ENCODE measurements at regions not wholly inside any gene's neighbourhood (a gene's known extent, or its start where the extent isn't known, plus 50 kb on each side); places are given as distances from the start of the nearest gene placed in this dataset.

DNA sequence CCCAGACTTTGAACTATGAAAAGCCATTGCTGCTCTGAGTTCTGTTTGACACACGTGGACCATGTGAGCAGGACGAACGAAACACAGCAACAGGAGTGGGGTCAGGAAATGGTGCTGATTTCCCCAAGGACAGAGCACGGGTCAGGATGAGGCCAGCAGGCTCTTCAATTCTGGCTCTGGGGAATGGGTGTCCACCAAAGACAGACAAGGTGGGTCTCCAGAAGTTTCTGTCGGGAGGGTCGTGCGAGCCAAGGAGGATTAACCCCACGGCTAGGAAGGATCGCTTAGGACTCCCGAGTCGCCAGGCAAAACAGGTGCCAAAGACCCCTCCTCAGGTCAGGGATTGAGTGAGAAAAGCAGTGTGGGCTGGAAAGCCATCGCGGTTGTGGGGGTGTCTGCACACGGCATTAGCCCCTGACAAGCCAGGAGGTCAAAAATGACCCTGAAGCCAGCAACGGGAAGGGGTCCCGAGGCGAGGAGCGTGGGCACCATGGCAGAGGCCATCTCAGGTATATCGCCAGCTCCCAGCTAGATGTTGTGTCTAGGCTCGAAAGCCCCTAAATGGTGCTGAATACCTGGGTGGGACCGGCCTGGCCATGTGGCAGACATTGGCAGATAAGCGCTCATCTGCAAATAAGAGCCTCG, 213.9 kb upstream of the SALL3 start:
- no peak for DNase-seq (ENCODE audit: low spot score)

DNA sequence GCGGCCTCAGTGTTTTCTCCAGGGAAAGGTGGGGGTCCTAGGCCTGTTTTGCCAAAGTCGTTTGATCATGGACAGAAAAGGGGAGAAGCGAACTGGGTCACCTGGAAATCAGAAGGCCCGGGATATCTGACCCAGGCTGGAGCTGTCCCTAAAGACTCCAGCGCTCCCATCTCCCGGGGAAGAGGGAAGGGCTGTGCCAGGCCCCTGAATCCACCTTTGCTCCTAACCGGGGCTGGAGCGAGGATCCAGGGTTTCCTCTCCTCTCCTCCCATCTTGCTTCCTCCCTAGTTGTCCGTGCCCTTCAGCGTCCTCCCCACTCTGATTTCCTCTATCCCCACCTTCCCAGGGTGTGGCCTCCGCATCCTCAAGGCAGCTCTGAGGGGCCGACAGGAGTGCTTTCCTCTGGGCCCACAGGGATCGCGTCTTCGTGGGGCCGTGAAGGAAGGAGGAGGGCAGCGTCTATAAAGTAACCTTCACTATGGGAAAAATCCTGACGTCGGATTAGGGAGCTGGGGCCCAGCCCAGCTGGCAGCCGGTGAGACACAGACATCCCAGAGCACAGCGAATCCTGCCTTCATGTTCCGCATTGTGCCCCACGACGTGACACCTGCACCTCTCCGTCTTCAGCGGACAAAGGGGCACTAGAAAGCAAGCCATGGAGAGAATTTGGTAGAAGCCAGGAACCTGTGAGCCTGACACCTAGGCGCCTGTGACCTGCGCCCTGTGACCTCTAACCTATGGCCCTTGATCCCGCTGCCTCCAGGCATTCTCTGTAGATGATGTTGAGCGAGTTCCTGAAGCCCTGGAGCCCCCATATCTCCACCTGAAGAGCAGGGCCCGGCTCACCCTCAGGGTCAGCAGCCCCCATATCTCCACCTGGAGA, 212.7 kb upstream of the SALL3 start:
- no peak for DNase-seq (ENCODE audit: low spot score)

- no peak for DNase-seq (ENCODE audit: low spot score)
These were observed 212.0 kb upstream of the SALL3 start for GRCh38 chr18:78767648-78768071.

DNA sequence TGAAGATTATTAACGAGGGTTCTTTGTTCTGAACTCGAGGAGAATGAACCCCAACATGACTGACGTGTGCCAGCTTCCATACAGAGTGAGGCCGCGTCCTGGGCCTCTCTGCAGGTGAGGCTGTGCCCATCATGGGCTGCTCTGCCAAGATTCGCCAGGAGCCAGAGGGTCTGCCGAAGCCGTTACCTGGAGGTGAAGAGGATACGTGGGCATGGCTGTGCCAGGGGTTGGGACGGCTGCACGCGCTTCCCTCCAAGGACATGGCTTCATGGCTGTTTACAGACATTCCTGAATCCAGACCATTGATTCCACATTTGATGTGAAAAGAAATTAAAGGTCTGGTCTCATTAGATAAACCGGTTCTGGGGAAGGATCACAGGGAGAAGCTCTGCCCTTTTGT, 211.4 kb upstream of the SALL3 start:
- no peak for DNase-seq (ENCODE audit: low spot score)

DNA sequence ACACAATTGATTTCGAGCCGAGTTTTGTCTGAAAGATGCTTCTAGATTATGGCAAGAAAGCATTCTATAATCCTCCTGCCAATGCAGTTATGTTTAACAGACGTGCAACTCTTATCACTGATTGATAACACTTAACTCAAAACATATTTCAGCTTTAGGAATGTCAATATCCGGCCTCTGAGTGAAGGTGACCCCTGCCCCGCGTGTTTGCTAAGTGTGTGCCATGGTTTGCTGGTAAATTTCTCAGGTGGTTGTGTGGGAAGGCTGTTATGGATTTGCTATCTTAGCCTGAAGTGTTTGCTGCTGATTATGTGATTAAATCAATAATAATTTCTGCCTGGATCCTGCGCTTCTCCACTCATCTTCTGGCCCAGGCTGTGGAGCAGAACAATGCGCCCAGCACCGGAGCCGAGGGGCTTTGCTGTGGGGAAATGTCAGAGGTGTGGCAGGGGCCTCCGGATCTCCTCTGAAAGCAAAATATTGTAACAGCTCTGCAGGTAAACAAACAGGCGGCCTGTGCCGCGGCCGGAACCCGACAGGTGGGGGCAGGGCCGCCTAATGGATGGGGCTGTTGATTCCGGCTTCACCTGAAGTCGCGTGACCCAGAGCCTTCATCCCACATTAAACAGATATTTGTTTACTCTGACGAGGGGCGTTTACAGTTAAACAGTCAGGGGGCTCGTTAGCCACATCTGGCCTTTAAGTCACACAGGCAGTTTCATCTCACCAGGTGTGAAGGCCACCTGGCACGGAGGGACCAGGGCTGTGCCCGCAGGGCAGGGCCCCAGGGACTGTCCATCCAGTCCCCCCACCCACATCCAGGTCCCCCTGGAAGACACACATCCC, 210.7 kb upstream of the SALL3 start:
- no peak for DNase-seq (ENCODE audit: low spot score)

DNA sequence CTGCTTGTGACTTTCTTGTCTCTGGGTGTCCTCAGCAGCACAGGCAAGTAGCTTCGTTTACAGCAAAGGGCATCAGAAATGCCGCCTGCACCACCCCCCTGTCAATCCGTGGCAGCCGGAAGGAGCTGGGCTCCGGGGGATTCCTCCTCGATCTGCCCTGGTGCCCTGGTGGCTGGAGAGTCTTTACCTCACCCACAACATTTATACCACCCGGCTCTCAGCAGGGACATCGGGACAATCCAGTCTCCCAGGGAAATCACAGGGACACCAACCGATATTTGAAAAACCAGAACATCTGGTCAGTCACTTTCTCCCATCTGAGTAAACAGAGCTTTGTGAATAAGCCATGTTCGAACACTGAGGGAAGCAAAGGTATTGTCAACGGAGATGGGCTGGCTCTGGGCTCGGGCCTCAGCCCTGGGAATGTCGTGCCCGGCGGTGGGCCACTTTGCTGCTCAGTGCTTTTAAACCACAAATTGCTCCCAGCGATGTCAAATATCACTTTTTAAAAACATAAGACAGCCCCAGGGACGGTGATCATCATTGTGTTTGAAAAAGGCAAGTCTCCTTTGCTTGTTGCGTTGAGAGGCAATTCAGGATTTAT, 210.0 kb upstream of the SALL3 start:
- DNase-seq (ENCODE audit: low spot score): no peak

- DNase-seq (ENCODE audit: low spot score): no peak
These were observed 209.3 kb upstream of the SALL3 start for GRCh38 chr18:78770139-78770822.

DNA sequence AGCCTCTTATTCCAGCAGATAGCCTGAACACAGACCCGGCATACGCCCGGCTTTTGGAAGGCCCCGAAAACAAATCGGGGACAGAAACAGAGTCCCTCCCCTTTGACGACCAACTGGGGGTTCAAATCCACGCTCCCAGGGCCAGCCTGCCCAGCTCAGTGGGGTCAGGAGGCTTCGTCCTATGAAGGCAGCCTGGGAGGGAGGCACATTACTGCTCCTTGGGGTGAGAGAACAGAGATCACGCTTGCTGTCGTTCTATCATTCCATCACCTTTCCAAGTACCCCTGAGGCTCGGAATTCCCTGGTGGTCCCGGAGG, 208.8 kb upstream of the SALL3 start:
- no peak for DNase-seq (ENCODE audit: low spot score)

GRCh38 chr18:78771496-78772359, 207.9 kb upstream of the SALL3 start:
- no peak for DNase-seq (ENCODE audit: low spot score)

DNA sequence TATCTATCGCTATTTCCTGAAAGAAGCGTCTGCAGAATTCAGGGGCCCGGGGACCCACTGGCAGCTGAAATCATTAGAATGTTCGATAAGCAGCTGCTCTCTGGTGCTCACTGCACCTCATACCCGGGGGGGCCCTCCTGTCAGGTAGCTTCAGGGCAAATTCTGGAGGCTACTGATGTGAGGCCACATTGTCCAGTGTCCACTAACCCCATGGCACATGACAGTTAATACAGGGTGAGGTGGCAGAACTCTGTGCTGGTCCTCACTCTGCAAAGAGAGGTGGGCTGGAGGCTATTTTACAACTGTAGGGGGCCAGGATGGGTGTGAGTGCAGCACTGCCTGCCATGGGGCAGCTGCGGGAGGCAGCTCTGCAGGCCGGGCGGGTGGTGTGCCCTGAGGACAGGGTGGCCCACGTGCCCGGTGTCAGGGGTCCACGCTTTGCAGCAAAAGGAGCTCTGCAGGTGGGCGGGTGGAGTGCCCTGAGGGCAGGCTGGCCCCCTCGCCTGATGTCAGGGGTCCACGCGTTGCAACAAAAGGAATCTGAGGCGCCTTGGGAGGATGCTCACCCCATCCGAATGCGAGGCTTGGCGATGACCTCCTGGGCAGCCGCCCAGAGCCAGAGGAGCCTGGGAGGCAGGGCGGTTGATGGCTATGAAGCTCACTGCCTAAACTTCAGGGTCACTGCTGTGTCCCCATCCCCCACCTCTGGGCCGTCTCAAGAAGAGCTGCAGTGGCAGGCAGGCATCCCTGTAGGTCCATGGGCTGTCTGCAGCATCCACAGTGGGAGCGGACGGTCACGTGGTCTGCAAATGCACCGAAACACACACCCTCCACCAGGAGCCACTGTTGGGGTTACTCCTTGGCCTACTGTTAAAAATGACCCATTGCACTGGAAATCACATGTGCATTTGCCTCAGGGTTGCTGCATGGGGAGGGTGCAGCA, 207.0 kb upstream of the SALL3 start:
- DNase-seq (ENCODE audit: low spot score): no peak

DNA sequence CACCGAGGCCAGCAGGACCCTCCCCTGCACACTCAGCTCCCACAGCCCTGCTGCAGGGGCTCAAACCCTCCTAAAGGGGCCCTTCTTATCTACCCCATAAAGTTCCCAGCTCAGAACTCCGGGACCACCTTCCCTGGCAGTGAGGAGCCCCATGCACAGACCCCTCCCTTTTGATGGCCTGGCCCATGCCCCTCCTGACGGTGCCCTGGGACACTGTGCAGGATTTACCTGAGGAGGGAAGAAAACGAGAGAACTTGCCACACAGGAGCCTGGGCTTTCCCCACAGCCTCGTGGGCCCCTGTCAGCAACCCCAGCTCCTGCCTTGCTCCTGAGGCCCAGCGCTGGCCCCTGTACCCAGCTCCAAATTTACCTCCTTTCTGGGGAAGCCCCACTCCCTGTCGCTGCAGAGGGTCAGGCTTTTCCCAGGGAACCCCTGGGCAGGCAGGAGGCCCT, 206.3 kb upstream of the SALL3 start:
- no peak for DNase-seq (ENCODE audit: low spot score)

DNA sequence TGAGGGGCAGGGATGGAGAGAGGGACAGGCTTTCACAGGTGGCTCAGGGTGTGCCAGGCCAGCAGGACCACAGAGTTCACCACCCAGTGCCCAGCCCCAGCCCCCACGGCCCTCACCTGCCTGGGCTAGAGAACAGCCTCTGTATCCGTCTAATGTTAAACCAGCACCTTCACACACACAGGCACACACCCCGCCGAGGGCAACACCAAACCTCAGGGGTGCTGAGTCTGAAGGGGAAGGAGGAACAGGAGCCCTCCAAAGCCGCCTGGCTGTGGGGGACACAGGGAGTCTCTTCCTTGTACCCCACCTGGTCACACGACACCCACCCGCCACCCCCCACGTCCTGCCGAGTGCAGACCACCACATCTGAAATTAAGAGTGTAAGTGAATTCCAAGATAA, 205.8 kb upstream of the SALL3 start:
- DNase-seq (ENCODE audit: low spot score): no peak

GRCh38 chr18:78774741-78775141, 204.9 kb upstream of the SALL3 start:
- DNase-seq (ENCODE audit: low spot score): no peak

- DNase-seq (ENCODE audit: low spot score): no peak
These were observed 203.5 kb upstream of the SALL3 start for GRCh38 chr18:78776151-78776550.

DNA sequence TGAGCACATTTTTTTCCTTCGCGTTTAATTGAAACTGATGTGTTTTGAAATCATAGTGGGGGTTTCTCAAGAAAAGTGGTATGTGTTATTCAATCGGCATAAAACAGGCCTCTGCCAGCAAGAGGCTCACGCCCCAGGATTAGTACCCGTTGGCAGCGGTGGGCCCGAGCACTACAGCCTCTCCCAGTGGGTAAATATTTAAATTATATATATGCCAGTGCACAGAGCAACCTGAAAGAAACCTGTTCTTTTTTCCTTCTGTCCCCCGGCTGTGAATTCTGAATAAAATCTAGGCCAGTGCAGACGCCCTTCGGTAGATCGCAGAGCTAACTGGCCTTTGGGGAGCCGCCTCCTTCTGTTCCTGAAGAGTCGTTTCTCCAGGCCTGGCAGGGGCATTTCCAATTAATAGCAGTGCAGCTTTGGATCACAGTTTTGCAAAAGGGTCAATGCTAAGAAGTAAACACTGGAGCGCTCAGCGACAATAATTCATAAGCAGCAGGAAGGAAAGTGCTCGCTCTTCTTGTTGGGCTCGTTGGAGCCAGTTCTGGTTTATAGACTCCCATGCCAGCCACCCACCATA, 202.8 kb upstream of the SALL3 start:
- DNase-seq (ENCODE audit: low spot score): no peak

DNA sequence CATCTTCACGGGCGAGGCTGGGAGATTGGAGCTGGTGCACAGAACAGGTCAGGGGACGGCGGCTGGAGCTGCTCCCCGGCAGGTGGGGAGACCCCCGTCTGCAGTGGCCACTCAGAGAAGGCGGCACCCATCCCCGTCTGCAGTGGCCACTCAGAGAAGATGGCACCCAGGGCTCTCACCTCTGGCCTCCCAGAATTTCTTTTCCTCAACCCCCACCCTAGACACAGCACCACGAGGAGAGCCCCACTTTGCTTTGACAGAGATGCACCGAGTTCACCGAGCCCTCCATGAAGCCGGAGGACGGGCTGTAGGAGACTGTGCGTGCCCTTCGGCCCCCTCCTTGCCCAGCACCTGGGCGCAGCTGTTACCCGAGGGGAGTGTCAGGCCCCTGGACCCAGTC, 201.6 kb upstream of the SALL3 start:
- no peak for DNase-seq (ENCODE audit: low spot score)

GRCh38 chr18:78778651-78779050, 201.0 kb upstream of the SALL3 start:
- DNase-seq (ENCODE audit: low spot score): no peak

- no peak for DNase-seq (ENCODE audit: low spot score)
These were observed 199.5 kb upstream of the SALL3 start for GRCh38 chr18:78779996-78780718.
